ENCODE measurements at regions not wholly inside any gene's neighbourhood (a gene's known extent, or its start where the extent isn't known, plus 50 kb on each side); places are given as distances from the start of the nearest gene placed in this dataset.

DNA sequence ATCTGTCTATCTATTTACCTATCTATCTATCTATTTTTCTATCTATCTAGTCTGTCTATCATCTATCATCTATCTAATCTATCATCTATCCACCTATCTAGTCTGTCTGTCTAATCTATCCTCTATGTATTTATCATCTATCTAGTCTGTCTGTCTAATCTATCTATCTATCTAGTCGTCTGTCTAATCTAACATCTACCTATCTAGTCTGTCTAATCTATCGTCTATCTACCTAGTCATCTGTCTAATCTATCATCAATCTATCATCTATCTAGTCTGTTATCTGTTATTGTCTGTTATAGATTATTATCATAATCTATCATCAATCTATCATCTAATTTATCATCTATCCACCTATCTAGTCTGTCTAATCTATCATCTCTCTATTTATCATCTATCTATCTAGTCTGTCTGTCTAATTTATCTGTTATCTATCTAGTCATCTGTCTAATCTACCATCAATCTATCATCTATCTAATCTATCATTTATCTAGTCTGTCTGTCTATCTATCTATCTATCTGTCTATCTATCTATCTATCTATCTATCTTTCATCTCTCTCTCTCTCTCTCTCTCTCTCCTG is 80.2 kb upstream of the ZNF618 start:
- ATAC-seq (ENCODE audit: low read depth) (no peak), DNase-seq (no peak)
- Histone ChIP-seq H4K5ac (ENCODE audit: low read depth, low read length) (no peak overlapping the region), H2AK9ac (replicated peaks; ENCODE audit: low read depth, low read length, poor library complexity) (no peak overlapping the region), H3K4ac (ENCODE audit: low read depth, low read length) (no peak overlapping the region), H3K14ac (replicated peaks; ENCODE audit: low read depth, low read length) (no peak overlapping the region), H3K23ac (ENCODE audit: low read depth, low read length) (no peak overlapping the region), H2BK15ac (ENCODE audit: low read depth, low read length) (no peak overlapping the region), H4K91ac (ENCODE audit: insufficient read depth, low read depth, low read length) (no peak overlapping the region), H3K9ac (ENCODE audit: low read depth, low read length) (no peak overlapping the region), H3K56ac (ENCODE audit: extremely low read depth, insufficient read depth, low read length) (no peak overlapping the region), H2AFZ (replicated peaks; ENCODE audit: low read length, poor library complexity) (no peak overlapping the region), H3K79me1 (ENCODE audit: low read depth in 1 of 2, low read length in 2 of 2) (no peaks in the 10 kb centered on the region), H2BK5ac (ENCODE audit: low read depth, low read length, poor library complexity, severe bottlenecking) (no peak overlapping the region), H3K4me3 (ENCODE audit: insufficient read depth, low read depth, low read length) (no peak overlapping the region), H2AK5ac (ENCODE audit: low read depth, low read length) (no peak overlapping the region), H3K4me2 (ENCODE audit: low read depth, low read length) (no peak overlapping the region), H2BK20ac (ENCODE audit: low read depth, low read length) (no peak overlapping the region), H2BK120ac (ENCODE audit: low read depth, low read length) (no peak overlapping the region), H3K18ac (ENCODE audit: low read depth, low read length) (no peak overlapping the region), H3K9me3 (ENCODE audit: control insufficient read depth, insufficient read depth, low read length) (peaks cover 6% of the 10 kb centered on the region), H3K36me3 (ENCODE audit: control insufficient read depth, insufficient read depth, low read length) (no peaks in the 10 kb centered on the region), H3K27me3 (ENCODE audit: control insufficient read depth, insufficient read depth, low read length) (peaks cover 56% of the 10 kb centered on the region), H3K9me1 (ENCODE audit: insufficient read depth, low read length) (peaks cover 4% of the 10 kb centered on the region; the same call in 1 of the 2 replicates), H4K8ac (ENCODE audit: low read depth in 2 of 2, low read length in 2 of 2) (no peak overlapping the region), H4K20me1 (ENCODE audit: insufficient read depth, low read length) (no peaks in the 10 kb centered on the region), H3K4me1 (ENCODE audit: control insufficient read depth, insufficient read depth, low read length) (no peaks in the 10 kb centered on the region; the same call in 1 of the 2 replicates), H3K27ac (ENCODE audit: insufficient read depth, low read length) (no peak overlapping the region)
- in situ Hi-C loops (cut with MboI; ENCODE audit: low sequenced_read_pairs) (no loop called here), intact Hi-C loops (cut with micrococcal nuclease) (no loop called here), dilution Hi-C loops (cut with HindIII; ENCODE audit: low sequenced_read_pairs, unreplicated experiment) (no loop called here)
- TF ChIP-seq SMC3 (IDR thresholded peaks at IDR 0.05; ENCODE audit: low read depth, low read length) (no peak), MAZ (IDR thresholded peaks at IDR 0.05; ENCODE audit: borderline replicate concordance, low read depth, low read length) (no peak), RFX5 (IDR thresholded peaks at IDR 0.05; ENCODE audit: low read depth, low read length) (no peak), MAFK (IDR thresholded peaks at IDR 0.05; ENCODE audit: low read depth, low read length) (no peak)
- TF ChIP-seq, protein P1, sequence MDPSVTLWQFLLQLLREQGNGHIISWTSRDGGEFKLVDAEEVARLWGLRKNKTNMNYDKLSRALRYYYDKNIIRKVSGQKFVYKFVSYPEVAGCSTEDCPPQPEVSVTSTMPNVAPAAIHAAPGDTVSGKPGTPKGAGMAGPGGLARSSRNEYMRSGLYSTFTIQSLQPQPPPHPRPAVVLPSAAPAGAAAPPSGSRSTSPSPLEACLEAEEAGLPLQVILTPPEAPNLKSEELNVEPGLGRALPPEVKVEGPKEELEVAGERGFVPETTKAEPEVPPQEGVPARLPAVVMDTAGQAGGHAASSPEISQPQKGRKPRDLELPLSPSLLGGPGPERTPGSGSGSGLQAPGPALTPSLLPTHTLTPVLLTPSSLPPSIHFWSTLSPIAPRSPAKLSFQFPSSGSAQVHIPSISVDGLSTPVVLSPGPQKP (IDR thresholded peaks at IDR 0.05; ENCODE audit: borderline replicate concordance, low read depth, low read length), result no peak
- TF ChIP-seq, protein P2, sequence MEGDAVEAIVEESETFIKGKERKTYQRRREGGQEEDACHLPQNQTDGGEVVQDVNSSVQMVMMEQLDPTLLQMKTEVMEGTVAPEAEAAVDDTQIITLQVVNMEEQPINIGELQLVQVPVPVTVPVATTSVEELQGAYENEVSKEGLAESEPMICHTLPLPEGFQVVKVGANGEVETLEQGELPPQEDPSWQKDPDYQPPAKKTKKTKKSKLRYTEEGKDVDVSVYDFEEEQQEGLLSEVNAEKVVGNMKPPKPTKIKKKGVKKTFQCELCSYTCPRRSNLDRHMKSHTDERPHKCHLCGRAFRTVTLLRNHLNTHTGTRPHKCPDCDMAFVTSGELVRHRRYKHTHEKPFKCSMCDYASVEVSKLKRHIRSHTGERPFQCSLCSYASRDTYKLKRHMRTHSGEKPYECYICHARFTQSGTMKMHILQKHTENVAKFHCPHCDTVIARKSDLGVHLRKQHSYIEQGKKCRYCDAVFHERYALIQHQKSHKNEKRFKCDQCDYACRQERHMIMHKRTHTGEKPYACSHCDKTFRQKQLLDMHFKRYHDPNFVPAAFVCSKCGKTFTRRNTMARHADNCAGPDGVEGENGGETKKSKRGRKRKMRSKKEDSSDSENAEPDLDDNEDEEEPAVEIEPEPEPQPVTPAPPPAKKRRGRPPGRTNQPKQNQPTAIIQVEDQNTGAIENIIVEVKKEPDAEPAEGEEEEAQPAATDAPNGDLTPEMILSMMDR (conservative IDR thresholded peaks at IDR 0.05; ENCODE audit: low read depth, low read length), result no peak
- CTCF ChIA-PET, result no interaction called here
- POLR2A ChIA-PET (ENCODE audit: unreplicated experiment), result no interaction called here
- no CpG with 5 or more reads among the region's 2 CpGs for WGBS, 2 experiments (ENCODE audit: extremely low coverage in 2 of 2, insufficient read length in 1 of 2)
- no TSS peak for BruUV-seq (replicated peaks)

Measured in IMR-90 (cell line).